ENCODE measurements at regions not wholly inside any gene's neighbourhood (a gene's known extent, or its start where the extent isn't known, plus 50 kb on each side); places are given as distances from the start of the nearest gene placed in this dataset.

- no peak for TF ChIP-seq CTCF (IDR thresholded peaks at IDR 0.05)
Measured at GRCh38 chr1:23629708-23630290, 61.8 kb upstream of the RPL11 start.

GRCh38 chr1:23628951-23629387 lies 62.6 kb upstream of the RPL11 start:
- no peak for TF ChIP-seq CTCF (IDR thresholded peaks at IDR 0.05)

GRCh38 chr1:23627069-23627735 lies 64.4 kb upstream of the RPL11 start:
- TF ChIP-seq CTCF (IDR thresholded peaks at IDR 0.05), result no peak

- no peak for TF ChIP-seq CTCF (IDR thresholded peaks at IDR 0.05)
Measured at GRCh38 chr1:23625929-23626535, 65.6 kb upstream of the RPL11 start.

- no peak for TF ChIP-seq CTCF (IDR thresholded peaks at IDR 0.05)
Measured at GRCh38 chr1:23625459-23625858, 66.1 kb upstream of the RPL11 start.

- TF ChIP-seq CTCF (IDR thresholded peaks at IDR 0.05), result no peak
Measured at GRCh38 chr1:23624440-23624839, 65.1 kb upstream of the ID3 start.

GRCh38 chr1:23622284-23622683 lies 63.0 kb upstream of the ID3 start:
- TF ChIP-seq CTCF (IDR thresholded peaks at IDR 0.05), result no peak

Data from LNCAP (cell line).